ENCODE measurements at regions not wholly inside any gene's neighbourhood (a gene's known extent, or its start where the extent isn't known, plus 50 kb on each side); places are given as distances from the start of the nearest gene placed in this dataset.
"Not testable (repeated sequence)": the region's sequence is repeated elsewhere in the genome, so short reads cannot be mapped to it uniquely, and the experiment has no call there.

GRCh38 chr4:116665716-116666115, 419.7 kb downstream of the TRAM1L1 start:
- no peak for DNase-seq (ENCODE audit: low read depth)

GRCh38 chr4:116664198-116664597, 421.2 kb downstream of the TRAM1L1 start:
- DNase-seq (ENCODE audit: low read depth) = no peak

- no peak for DNase-seq (ENCODE audit: low read depth)
Observed at GRCh38 chr4:116639070-116639577, 446.3 kb downstream of the TRAM1L1 start.

- no peak for DNase-seq (ENCODE audit: low read depth)
Observed at GRCh38 chr4:116638592-116638991, 446.8 kb downstream of the TRAM1L1 start.

- no peak for DNase-seq (ENCODE audit: low read depth)
Observed at GRCh38 chr4:116636917-116637316, 448.5 kb downstream of the TRAM1L1 start.

- DNase-seq (ENCODE audit: low read depth) = no peak
Observed at GRCh38 chr4:116632269-116632668, 453.1 kb downstream of the TRAM1L1 start.

- DNase-seq (ENCODE audit: low read depth) = no peak
Observed at GRCh38 chr4:116628598-116628997, 456.8 kb downstream of the TRAM1L1 start.

- DNase-seq (ENCODE audit: low read depth) = no peak
Observed at GRCh38 chr4:116627545-116627944, 457.8 kb downstream of the TRAM1L1 start.

- not testable (repeated sequence) for DNase-seq (ENCODE audit: low read depth)
Observed at GRCh38 chr4:116619508-116619907, 465.9 kb downstream of the TRAM1L1 start.

- no peak for DNase-seq (ENCODE audit: low read depth)
Observed at GRCh38 chr4:116618638-116619037, 466.7 kb downstream of the TRAM1L1 start.

GRCh38 chr4:116603096-116603495, 482.3 kb downstream of the TRAM1L1 start:
- DNase-seq (ENCODE audit: low read depth) = no peak

- no peak for DNase-seq (ENCODE audit: low read depth)
Observed at GRCh38 chr4:116599859-116600258, 485.5 kb downstream of the TRAM1L1 start.

GRCh38 chr4:116598980-116599789, 486.2 kb downstream of the TRAM1L1 start:
- DNase-seq (ENCODE audit: low read depth) = no peak

GRCh38 chr4:116598155-116598979, 487.0 kb downstream of the TRAM1L1 start:
- no peak for DNase-seq (ENCODE audit: low read depth)

- DNase-seq (ENCODE audit: low read depth) = no peak
Observed at GRCh38 chr4:116590648-116591047, 494.7 kb downstream of the TRAM1L1 start.

- DNase-seq (ENCODE audit: low read depth) = no peak
Observed at GRCh38 chr4:116588783-116589182, 496.6 kb downstream of the TRAM1L1 start.

- DNase-seq (ENCODE audit: low read depth) = no peak
Observed at GRCh38 chr4:116585246-116585645, 500.1 kb downstream of the TRAM1L1 start.

GRCh38 chr4:116577321-116577720, 508.1 kb downstream of the TRAM1L1 start:
- DNase-seq (ENCODE audit: low read depth) = no peak

- no peak for DNase-seq (ENCODE audit: low read depth)
Observed at GRCh38 chr4:116573540-116573939, 511.8 kb downstream of the TRAM1L1 start.

- no peak for DNase-seq (ENCODE audit: low read depth)
Observed at GRCh38 chr4:116561768-116562167, 523.6 kb downstream of the TRAM1L1 start.

GRCh38 chr4:116551806-116552205, 533.6 kb downstream of the TRAM1L1 start:
- DNase-seq (ENCODE audit: low read depth) = no peak

GRCh38 chr4:116547632-116548031, 537.7 kb downstream of the TRAM1L1 start:
- no peak for DNase-seq (ENCODE audit: low read depth)

GRCh38 chr4:116546759-116547158, 538.6 kb downstream of the TRAM1L1 start:
- no peak for DNase-seq (ENCODE audit: low read depth)
